SJCRH30 (cell line): ENCODE measurements at regions not wholly inside any gene's neighbourhood (a gene's known extent, or its start where the extent isn't known, plus 50 kb on each side); places are given as distances from the start of the nearest gene placed in this dataset.

Source experiments
- DNase-seq, 2 experiments: peaks; one replicate each; pipeline ENCODE4 v3.0.0-alpha.2; 2015 to 2020
- H3K27ac ChIP-seq: fragments of 250-450 bp; sonication (Bioruptor Pico); 2 replicates; pipeline ENCODE4 v1.5.1; 2020; ENCODE audit warnings: mild to moderate bottlenecking, moderate library complexity
- H3K27me3 ChIP-seq: fragments of 250-450 bp; sonication (Bioruptor Pico); 2 replicates; pipeline ENCODE4 v1.5.1; 2020; ENCODE audit warnings: mild to moderate bottlenecking, moderate library complexity
- H3K36me3 ChIP-seq: fragments of 250-450 bp; sonication (Bioruptor Pico); 2 replicates; pipeline ENCODE4 v1.5.1; 2020; ENCODE audit warnings: mild to moderate bottlenecking, moderate library complexity
- H3K4me1 ChIP-seq: fragments of 250-450 bp; sonication (Bioruptor Pico); 2 replicates; pipeline ENCODE4 v1.5.1; 2020; ENCODE audit warnings: mild to moderate bottlenecking, moderate library complexity
- H3K4me3 ChIP-seq: fragments of 250-450 bp; sonication (Bioruptor Pico); 2 replicates; pipeline ENCODE4 v1.5.1; 2020; ENCODE audit warnings: mild to moderate bottlenecking, moderate library complexity
- H3K9me3 ChIP-seq: fragments of 250-450 bp; sonication (Bioruptor Pico); replicated peaks from 2 replicates; pipeline ENCODE4 v1.5.1; 2020; ENCODE audit warnings: mild to moderate bottlenecking, moderate library complexity

- Histone ChIP-seq H3K4me1 (peaks cover 22% of the 10 kb centered on the region), H3K9me3 (no peaks in the 10 kb centered on the region), H3K27ac (no peak overlapping the region), H3K27me3 (no peaks in the 10 kb centered on the region), H3K36me3 (no peaks in the 10 kb centered on the region), H3K4me3 (no peak overlapping the region)
- peak; percentile 18 to 60 for DNase-seq
Observed at GRCh38 chr2:203585516-203585915, 50.4 kb upstream of the RAPH1 start.

DNA sequence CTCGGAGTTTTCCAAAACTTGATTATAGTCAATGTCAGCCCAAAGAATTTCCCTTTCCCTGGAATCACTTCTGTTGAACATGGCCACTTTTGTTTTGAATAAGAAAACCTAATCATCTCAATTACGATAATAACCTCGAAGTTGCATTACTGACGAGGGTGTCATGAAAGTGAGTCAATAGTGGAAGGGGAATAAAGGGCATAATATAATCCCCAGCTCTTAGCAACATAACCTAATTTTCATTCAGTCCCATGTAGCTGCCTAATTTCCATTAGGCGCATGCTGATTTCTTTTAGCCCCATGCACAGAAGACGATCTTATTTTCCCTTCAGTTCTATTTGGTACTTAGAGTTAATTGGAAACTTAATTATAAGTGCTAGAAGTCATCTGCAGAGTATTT is 51.1 kb upstream of the RAPH1 start:
- no peaks in the 10 kb centered on the region for H3K36me3 ChIP-seq
- H3K4me1 ChIP-seq: peaks cover 16% of the 10 kb centered on the region
- no peak overlapping the region for H3K27ac ChIP-seq
- H3K9me3 ChIP-seq: no peaks in the 10 kb centered on the region
- DNase-seq: no peak
- no peak overlapping the region for H3K4me3 ChIP-seq
- no peaks in the 10 kb centered on the region for H3K27me3 ChIP-seq

DNA sequence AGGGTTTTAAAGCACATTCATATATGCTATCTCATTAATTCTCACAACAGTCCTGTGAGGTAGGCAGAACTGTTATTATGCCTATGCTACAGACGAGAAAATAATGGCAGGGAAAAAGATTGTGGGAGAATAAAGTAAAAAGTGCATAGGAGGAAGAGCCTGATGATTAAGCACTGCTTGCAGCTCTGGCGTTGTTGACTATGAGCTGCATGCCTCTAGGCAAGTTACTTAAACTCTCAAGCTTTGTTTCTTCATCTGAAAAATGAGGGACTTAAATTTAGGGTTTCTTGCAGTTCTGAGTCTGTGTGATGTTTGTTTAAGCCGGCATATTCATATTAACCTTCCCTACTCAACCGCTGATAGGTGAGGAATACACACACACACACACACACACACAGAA is 51.6 kb upstream of the RAPH1 start:
- H3K9me3 ChIP-seq: no peaks in the 10 kb centered on the region
- no peak overlapping the region for H3K4me3 ChIP-seq
- no peaks in the 10 kb centered on the region for H3K27me3 ChIP-seq
- H3K4me1 ChIP-seq: peaks cover 14% of the 10 kb centered on the region
- H3K27ac ChIP-seq: no peak overlapping the region
- no peaks in the 10 kb centered on the region for H3K36me3 ChIP-seq
- DNase-seq: no peak

DNA sequence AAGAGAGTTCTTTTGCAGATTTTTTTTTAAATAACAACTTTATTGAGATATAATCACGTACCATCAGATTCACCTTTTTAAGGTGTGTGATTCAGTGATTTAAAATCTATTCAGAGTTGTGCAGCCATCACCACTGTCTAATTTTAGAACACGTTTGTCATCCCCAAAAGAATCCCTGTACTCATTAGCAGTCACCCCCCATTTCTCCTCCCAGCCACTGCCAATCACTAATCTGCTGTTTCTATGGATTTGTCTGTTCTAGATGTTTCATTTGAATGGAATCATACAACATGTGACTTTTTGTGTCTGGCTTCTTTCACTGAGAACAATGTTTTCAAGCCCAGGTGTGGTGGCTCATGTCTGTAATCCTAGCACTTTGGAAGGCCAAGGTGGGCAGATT is 55.4 kb upstream of the RAPH1 start:
- Histone ChIP-seq H3K27me3 (no peaks in the 10 kb centered on the region), H3K27ac (no peak overlapping the region), H3K9me3 (no peaks in the 10 kb centered on the region), H3K36me3 (no peaks in the 10 kb centered on the region), H3K4me3 (no peak overlapping the region), H3K4me1 (peaks cover 19% of the 10 kb centered on the region)
- no peak for DNase-seq

DNA sequence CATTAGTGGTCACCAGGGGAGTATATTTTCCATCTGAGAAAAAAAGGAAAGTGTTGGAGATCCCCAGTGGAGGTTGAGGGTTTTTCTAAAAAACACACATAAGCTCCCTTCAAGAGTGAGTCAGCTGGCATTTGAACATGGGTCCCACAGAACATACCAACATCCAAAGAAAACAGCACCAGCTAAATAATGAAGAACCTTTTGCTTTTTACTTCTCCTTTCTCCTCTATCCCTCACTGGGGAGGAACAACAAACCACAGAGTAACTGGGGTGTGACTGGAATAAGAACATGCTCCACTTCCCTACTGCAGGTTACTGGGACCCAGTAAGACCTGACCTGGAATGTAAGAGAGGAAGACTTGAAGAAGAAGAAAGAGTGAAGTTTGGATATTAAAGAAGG is 56.5 kb upstream of the RAPH1 start:
- no peaks in the 10 kb centered on the region for H3K9me3 ChIP-seq
- DNase-seq: no peak
- H3K27ac ChIP-seq: no peak overlapping the region
- H3K4me1 ChIP-seq: peaks cover 16% of the 10 kb centered on the region; the same call in 1 of the 2 replicates
- no peak overlapping the region for H3K4me3 ChIP-seq
- no peaks in the 10 kb centered on the region for H3K36me3 ChIP-seq
- no peaks in the 10 kb centered on the region for H3K27me3 ChIP-seq

- Histone ChIP-seq H3K36me3 (no peaks in the 10 kb centered on the region), H3K4me1 (peaks cover 16% of the 10 kb centered on the region; the same call in 1 of the 2 replicates), H3K4me3 (no peak overlapping the region), H3K27me3 (no peaks in the 10 kb centered on the region), H3K9me3 (no peaks in the 10 kb centered on the region), H3K27ac (no peak overlapping the region)
- no peak for DNase-seq
Observed at GRCh38 chr2:203592470-203592869, 57.4 kb upstream of the RAPH1 start.

- Histone ChIP-seq H3K9me3 (no peaks in the 10 kb centered on the region), H3K27me3 (no peaks in the 10 kb centered on the region), H3K27ac (no peak overlapping the region), H3K4me3 (no peak overlapping the region), H3K36me3 (no peaks in the 10 kb centered on the region), H3K4me1 (peaks cover 16% of the 10 kb centered on the region; the same call in 1 of the 2 replicates)
- DNase-seq: no peak
Observed at GRCh38 chr2:203594541-203594940, 59.4 kb upstream of the RAPH1 start.

DNA sequence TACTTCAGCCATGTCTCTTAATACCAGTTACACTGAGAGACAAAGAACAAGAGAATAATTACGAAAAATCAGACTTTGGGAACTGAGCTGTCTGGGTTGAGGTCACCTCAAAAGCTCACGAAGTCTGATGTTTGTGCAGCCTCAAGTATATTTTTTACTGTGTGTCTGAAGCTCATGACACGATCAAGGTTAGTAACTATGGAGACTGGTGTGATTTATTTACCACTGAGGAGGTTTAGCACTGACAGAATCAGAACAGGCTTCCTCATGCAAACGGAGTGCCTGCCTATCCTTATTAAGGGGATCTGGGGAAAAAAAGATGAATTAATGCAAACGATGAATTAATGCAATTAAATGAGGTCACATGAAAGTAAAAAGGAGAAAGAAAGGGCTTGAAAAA is 61.1 kb upstream of the RAPH1 start:
- Histone ChIP-seq H3K36me3 (no peaks in the 10 kb centered on the region), H3K27me3 (no peaks in the 10 kb centered on the region), H3K4me3 (no peak overlapping the region), H3K27ac (no peak overlapping the region), H3K9me3 (no peaks in the 10 kb centered on the region), H3K4me1 (peaks cover 16% of the 10 kb centered on the region; the same call in 1 of the 2 replicates)
- DNase-seq: no peak

- Histone ChIP-seq H3K27ac (no peak overlapping the region), H3K36me3 (no peaks in the 10 kb centered on the region), H3K4me1 (peaks cover 10% of the 10 kb centered on the region; the same call in 1 of the 2 replicates), H3K27me3 (no peaks in the 10 kb centered on the region), H3K4me3 (no peak overlapping the region), H3K9me3 (no peaks in the 10 kb centered on the region)
- DNase-seq: no peak
Observed at GRCh38 chr2:203599509-203599908, 64.4 kb upstream of the RAPH1 start.

GRCh38 chr2:203600286-203600685 is 65.2 kb upstream of the RAPH1 start:
- H3K27me3 ChIP-seq: no peaks in the 10 kb centered on the region
- no peak overlapping the region for H3K4me3 ChIP-seq
- H3K27ac ChIP-seq: no peak overlapping the region
- H3K36me3 ChIP-seq: no peaks in the 10 kb centered on the region
- DNase-seq: no peak
- H3K4me1 ChIP-seq: peaks cover 2% of the 10 kb centered on the region; the same call in 1 of the 2 replicates
- H3K9me3 ChIP-seq: no peaks in the 10 kb centered on the region

GRCh38 chr2:203603456-203604389 is 68.6 kb upstream of the RAPH1 start:
- no peak for DNase-seq
- no peaks in the 10 kb centered on the region for H3K4me1 ChIP-seq
- H3K36me3 ChIP-seq: no peaks in the 10 kb centered on the region
- H3K27ac ChIP-seq: no peak overlapping the region
- H3K4me3 ChIP-seq: no peak overlapping the region
- H3K27me3 ChIP-seq: no peaks in the 10 kb centered on the region
- no peaks in the 10 kb centered on the region for H3K9me3 ChIP-seq

DNA sequence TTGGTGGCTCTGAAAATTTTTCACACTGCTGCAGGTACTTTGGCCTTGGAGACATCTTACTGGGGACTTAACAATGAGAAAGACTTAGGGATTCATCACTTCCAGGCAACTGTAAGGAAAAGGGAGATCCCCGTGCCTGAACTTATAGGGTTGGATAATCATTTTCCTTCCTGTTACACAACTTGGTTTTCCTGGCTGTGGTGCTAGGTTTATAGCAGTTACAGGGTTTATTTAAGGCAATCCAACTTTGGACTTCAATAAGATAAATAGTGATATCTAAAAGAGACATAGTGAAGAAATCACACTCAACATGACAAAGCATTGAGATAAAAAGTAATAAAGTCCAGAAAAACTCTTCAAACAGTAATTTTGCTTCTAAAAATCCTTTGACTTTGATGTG is 70.2 kb upstream of the RAPH1 start:
- Histone ChIP-seq H3K9me3 (no peaks in the 10 kb centered on the region), H3K4me3 (no peak overlapping the region), H3K27ac (no peak overlapping the region), H3K4me1 (no peaks in the 10 kb centered on the region), H3K36me3 (no peaks in the 10 kb centered on the region), H3K27me3 (no peaks in the 10 kb centered on the region)
- no peak for DNase-seq

GRCh38 chr2:203606051-203606450 is 71.0 kb upstream of the RAPH1 start:
- Histone ChIP-seq H3K36me3 (no peaks in the 10 kb centered on the region), H3K4me1 (no peaks in the 10 kb centered on the region), H3K9me3 (no peaks in the 10 kb centered on the region), H3K27ac (no peak overlapping the region), H3K27me3 (no peaks in the 10 kb centered on the region), H3K4me3 (no peak overlapping the region)
- DNase-seq: no peak

GRCh38 chr2:203610558-203610957 is 75.5 kb upstream of the RAPH1 start:
- Histone ChIP-seq H3K27me3 (no peaks in the 10 kb centered on the region), H3K27ac (no peak overlapping the region), H3K4me3 (no peak overlapping the region), H3K36me3 (no peaks in the 10 kb centered on the region), H3K9me3 (no peaks in the 10 kb centered on the region), H3K4me1 (no peaks in the 10 kb centered on the region)
- no peak for DNase-seq

GRCh38 chr2:203612246-203612645 is 77.1 kb upstream of the RAPH1 start:
- DNase-seq: no peak
- Histone ChIP-seq H3K4me3 (no peak overlapping the region), H3K27ac (no peak overlapping the region), H3K9me3 (no peaks in the 10 kb centered on the region), H3K36me3 (no peaks in the 10 kb centered on the region), H3K27me3 (no peaks in the 10 kb centered on the region), H3K4me1 (no peaks in the 10 kb centered on the region)
